HCT116 (cell line): ENCODE measurements at regions not wholly inside any gene's neighbourhood (a gene's known extent, or its start where the extent isn't known, plus 50 kb on each side); places are given as distances from the start of the nearest gene placed in this dataset.

Experiments
- ATAC-seq: fragments of 200-7000 bp; cut with Tn5 transposase; 2 replicates; pipeline ENCODE4 v1.9.1; 2020; ENCODE audit warnings: mild to moderate bottlenecking, moderate library complexity
- BruUV-seq: library from RNA; stranded (reverse); fragments of 400-500 nt; replicated peaks from 2 replicates; lab custom pipeline; 2021; lab: Mats Ljungman, UMichigan
- CTCF ChIA-PET: fragments of 300-600 bp; sonication (Branson Sonifier 250); formaldehyde crosslinking; loops from one replicate; lab custom pipeline; 2021; ENCODE audit warnings: antibody characterized with exemption; lab: Charles Lee
- POLR2A ChIA-PET: fragments of 300-600, 350-600 bp; sonication (Branson Sonifier 250); formaldehyde crosslinking; loops from one replicate; lab custom pipeline; 2021; ENCODE audit warnings: antibody characterized with exemption; lab: Charles Lee
- RAD21 ChIA-PET, 2 experiments: fragments of 300-600 bp; sonication (Branson Sonifier 250); formaldehyde crosslinking; loops; one replicate each; lab custom pipeline; 2023; ENCODE audit warnings: low total read pairs in 2 of 2; ENCODE audit not compliant: uncharacterized antibody in 2 of 2, unreplicated experiment in 2 of 2, low non-redundant PET in 1 of 2; lab: Charles Lee
- DNase-seq: peaks from one replicate; pipeline ENCODE4 v3.0.0-alpha.2; 2010; ENCODE audit warnings: low read depth, low spot score
- H2AFZ ChIP-seq: fragments of 200-600 bp; shearing (Covaris generic), sonication (generic); 2 replicates; pipeline ENCODE4 v1.6.1; 2017; ENCODE audit warnings: low read depth, mixed run types, mixed read lengths, antibody characterized with exemption, low read length; ENCODE audit not compliant: poor library complexity, severe bottlenecking
- H3K27ac ChIP-seq: 2 replicates; pipeline ENCODE4 v1.5.1; 2012; ENCODE audit warnings: low read depth, low read length
- H3K27me3 ChIP-seq: fragments of 200-600 bp; sonication (generic); 2 replicates; pipeline ENCODE4 v1.6.1; 2016; ENCODE audit warnings: mixed run types, low read length, mixed read lengths; ENCODE audit not compliant: insufficient read depth
- H3K36me3 ChIP-seq, 2 experiments: fragments of 200-500 bp in 1 of 2; fragments of 200-600 bp in 1 of 2; sonication (Bioruptor generic) in 1 of 2; sonication (generic) in 1 of 2; 2 replicates each; pipeline versions ENCODE4 v1.5.1 to v1.6.1; 2014 to 2016; ENCODE audit warnings: low read length in 2 of 2, inconsistent platforms in 1 of 2, mixed read lengths in 1 of 2, mixed run types in 1 of 2; ENCODE audit not compliant: insufficient read depth in 2 of 2, control insufficient read depth in 1 of 2
- H3K4me1 ChIP-seq, 2 experiments: fragments of 200-600 bp in 1 of 2; sonication (generic) in 1 of 2; 2 replicates each; pipeline versions ENCODE4 v1.5.1 to v1.6.1; 2012 to 2017; ENCODE audit warnings: low read length in 2 of 2, inconsistent platforms in 1 of 2, mild to moderate bottlenecking in 1 of 2, mixed read lengths in 1 of 2, mixed run types in 1 of 2, moderate library complexity in 1 of 2; ENCODE audit not compliant: insufficient read depth in 2 of 2, control insufficient read depth in 1 of 2
- H3K4me2 ChIP-seq: fragments of 200-600 bp; sonication (generic); 2 replicates; pipeline ENCODE4 v1.6.1; 2017; ENCODE audit warnings: mixed run types, low read length, mixed read lengths
- H3K4me3 ChIP-seq, 2 experiments: fragments of 200-600 bp in 1 of 2; sonication (generic) in 1 of 2; replicated peaks in 1 of 2; 2 replicates each; pipeline ENCODE4 v1.5.1; 2011 to 2016; ENCODE audit warnings: low read length in 2 of 2, control low read depth in 1 of 2, low read depth in 1 of 2, mild to moderate bottlenecking in 1 of 2, mixed read lengths in 1 of 2, mixed run types in 1 of 2
- H3K79me2 ChIP-seq: fragments of 200-600 bp; sonication (generic); 2 replicates; pipeline ENCODE4 v1.6.1; 2017; ENCODE audit warnings: mild to moderate bottlenecking, mixed run types, low read length, moderate library complexity, mixed read lengths; ENCODE audit not compliant: insufficient read depth
- H3K9ac ChIP-seq: fragments of 200-600 bp; sonication (generic); 2 replicates; pipeline ENCODE4 v1.6.1; 2016; ENCODE audit warnings: low read length, mixed read lengths
- H3K9me2 ChIP-seq: fragments of 200-600 bp; sonication (generic), shearing (Covaris generic); 2 replicates; pipeline ENCODE4 v1.6.1; 2017; ENCODE audit warnings: mixed run types, mild to moderate bottlenecking, moderate library complexity; ENCODE audit not compliant: insufficient read depth
- H3K9me3 ChIP-seq, 2 experiments: fragments of 200-500 bp in 1 of 2; fragments of 200-600 bp in 1 of 2; sonication (Bioruptor generic) in 1 of 2; sonication (generic) in 1 of 2; 2 replicates each; pipeline ENCODE4 v1.6.1; 2014 to 2017; ENCODE audit warnings: low read length in 2 of 2, mixed read lengths in 2 of 2, inconsistent platforms in 1 of 2, low read depth in 1 of 2, mild to moderate bottlenecking in 1 of 2, mixed run types in 1 of 2, moderate library complexity in 1 of 2; ENCODE audit not compliant: control insufficient read depth in 1 of 2, insufficient read depth in 1 of 2
- H4K20me1 ChIP-seq: fragments of 200-600 bp; sonication (generic), shearing (Covaris generic); 2 replicates; pipeline ENCODE4 v1.6.1; 2017; ENCODE audit warnings: mixed run types, mild to moderate bottlenecking, moderate library complexity; ENCODE audit not compliant: insufficient read depth
- CEBPB ChIP-seq: IDR thresholded peaks from 2 replicates; pipeline ENCODE4 v1.6.1; 2012; ENCODE audit warnings: low read depth
- CTCF ChIP-seq, 3 experiments: fragments of 200-600 bp in 1 of 3; sonication (generic) in 1 of 3; IDR thresholded peaks in 2 of 3; conservative IDR thresholded peaks in 1 of 3; 2 replicates each; pipeline ENCODE4 v1.5.1; 2012 to 2017; ENCODE audit warnings: low read depth in 2 of 3, low read length in 2 of 3, antibody characterized with exemption in 1 of 3, borderline replicate concordance in 1 of 3, control low read depth in 1 of 3, mild to moderate bottlenecking in 1 of 3, mixed read lengths in 1 of 3, mixed run types in 1 of 3, moderate library complexity in 1 of 3; ENCODE audit not compliant: insufficient read depth in 1 of 3
- EGR1 ChIP-seq: IDR thresholded peaks from 2 replicates; pipeline ENCODE4 v1.6.1; 2012; ENCODE audit warnings: low read depth
- EZH2 ChIP-seq: fragments of 200-600 bp; sonication (generic); IDR thresholded peaks from 2 replicates; pipeline ENCODE4 v1.6.1; 2017; ENCODE audit warnings: antibody characterized with exemption, mixed run types
- EZH2phosphoT487 ChIP-seq: fragments of 200-600 bp; IDR thresholded peaks from 2 replicates; pipeline ENCODE4 v1.6.1; 2018; ENCODE audit warnings: antibody characterized with exemption, borderline replicate concordance
- JUND ChIP-seq: IDR thresholded peaks from 2 replicates; pipeline ENCODE4 v1.6.1; 2012
- SIN3A ChIP-seq: IDR thresholded peaks from 2 replicates; pipeline ENCODE4 v1.6.1; 2012; ENCODE audit warnings: low read depth
- SP1 ChIP-seq: IDR thresholded peaks from 2 replicates; pipeline ENCODE4 v1.6.1; 2012; ENCODE audit warnings: low read depth
- TCF7L2 ChIP-seq: IDR thresholded peaks from 2 replicates; pipeline ENCODE4 v1.7.0; 2011; ENCODE audit warnings: borderline replicate concordance, inconsistent platforms; ENCODE audit not compliant: insufficient read depth, insufficient read length; ENCODE audit errors: extremely low read depth
- YY1 ChIP-seq: IDR thresholded peaks from 2 replicates; pipeline ENCODE4 v1.6.1; 2011; ENCODE audit warnings: low read length, low read depth, moderate library complexity, mild to moderate bottlenecking; ENCODE audit not compliant: insufficient replicate concordance; ENCODE audit errors: extremely low read depth
- ZFX ChIP-seq: fragments of 450-650 bp; IDR thresholded peaks from 2 replicates; pipeline ENCODE4 v1.6.1; 2017
- intact Hi-C: fragments of 100-400 bp; cut with micrococcal nuclease; formaldehyde crosslinking; loops from 2 replicates; pipeline ENCODE4 v1.10.0; 2022

- Histone ChIP-seq H3K4me1 (no peaks in the 10 kb centered on the region), H3K36me3 (no peaks in the 10 kb centered on the region), H3K27ac (no peak overlapping the region), H3K9me3 (no peaks in the 10 kb centered on the region), H3K9ac (no peak overlapping the region), H4K20me1 (no peaks in the 10 kb centered on the region), H3K79me2 (no peaks in the 10 kb centered on the region), H3K4me2 (no peak overlapping the region), H2AFZ (no peak overlapping the region), H3K27me3 (peaks cover 3% of the 10 kb centered on the region; the same call in 1 of the 2 replicates), H3K9me2 (no peaks in the 10 kb centered on the region), H3K4me3 (no peak overlapping the region)
- intact Hi-C loops, result no loop called here
- ChIA-PET POLR2A (no interaction called here), CTCF (no interaction called here), RAD21 (no interaction called here)
- DNase-seq, result no peak
- BruUV-seq, result no TSS peak
- ATAC-seq, result peak; percentile 46
- TF ChIP-seq YY1 (no peak), CTCF (IDR thresholded peaks at IDR 0.05 in 2 of 3, conservative IDR thresholded peaks at IDR 0.05 in 1 of 3; ENCODE audit: borderline replicate concordance in 1 of 3, insufficient read depth in 1 of 3, low read depth in 2 of 3, low read length in 2 of 3) (0 out of 6 replicates have a peak, but pooled peaks of 2 of the 3 experiments have one; percentile 19 to 27), EGR1 (no peak)
Measured at GRCh38 chr3:128567705-128568356, 74.8 kb upstream of the GATA2 start.

GRCh38 chr3:128567141-128567540 is 74.1 kb upstream of the GATA2 start:
- DNase-seq (no peak), ATAC-seq (no peak)
- ChIA-PET CTCF (no interaction called here), RAD21 (no interaction called here), POLR2A (no interaction called here)
- H4K20me1 ChIP-seq, result no peaks in the 10 kb centered on the region
- H3K27me3 ChIP-seq, result peaks cover 3% of the 10 kb centered on the region; the same call in 1 of the 2 replicates
- no peaks in the 10 kb centered on the region for H3K9me3 ChIP-seq
- BruUV-seq, result no TSS peak
- H2AFZ ChIP-seq, result no peak overlapping the region
- H3K79me2 ChIP-seq, result no peaks in the 10 kb centered on the region
- H3K4me3 ChIP-seq, result no peak overlapping the region
- H3K9ac ChIP-seq, result no peak overlapping the region
- no peak overlapping the region for H3K27ac ChIP-seq
- no peak overlapping the region for H3K4me2 ChIP-seq
- H3K4me1 ChIP-seq, result no peaks in the 10 kb centered on the region
- no peaks in the 10 kb centered on the region for H3K36me3 ChIP-seq
- H3K9me2 ChIP-seq, result no peaks in the 10 kb centered on the region
- intact Hi-C loops, result no loop called here
- TF ChIP-seq YY1 (no peak), TCF7L2 (no peak), CTCF (IDR thresholded peaks at IDR 0.05 in 2 of 3, conservative IDR thresholded peaks at IDR 0.05 in 1 of 3; ENCODE audit: borderline replicate concordance in 1 of 3, insufficient read depth in 1 of 3, low read depth in 2 of 3, low read length in 2 of 3) (no peak), EZH2phosphoT487 (no peak), JUND (no peak), CEBPB (no peak), EGR1 (no peak), SP1 (no peak), SIN3A (no peak), EZH2 (no peak), ZFX (no peak)
